Esophagus squamous epithelium (tissue), 4 donors: ENCODE measurements at regions not wholly inside any gene's neighbourhood (a gene's known extent, or its start where the extent isn't known, plus 50 kb on each side); places are given as distances from the start of the nearest gene placed in this dataset.

Experiments
- POLR2A ChIP-seq, 4 donors: fragments of 450-650 bp; IDR thresholded peaks; one replicate each; pipeline ENCODE4 v1.6.1; 2017; ENCODE audit warnings: antibody characterized with exemption in 4 of 4, mild to moderate bottlenecking in 4 of 4, moderate library complexity in 3 of 4
- TF ChIP-seq, protein P1 (sequence below), 6 experiments: fragments of 450-650 bp in 4 of 6; fragments of 200-600 bp in 2 of 6; sonication (generic) in 2 of 6; IDR thresholded peaks; one replicate each; pipeline ENCODE4 v1.5.1; 2016 to 2019; ENCODE audit warnings: antibody characterized with exemption in 6 of 6, mild to moderate bottlenecking in 4 of 6, moderate library complexity in 4 of 6

DNA sequence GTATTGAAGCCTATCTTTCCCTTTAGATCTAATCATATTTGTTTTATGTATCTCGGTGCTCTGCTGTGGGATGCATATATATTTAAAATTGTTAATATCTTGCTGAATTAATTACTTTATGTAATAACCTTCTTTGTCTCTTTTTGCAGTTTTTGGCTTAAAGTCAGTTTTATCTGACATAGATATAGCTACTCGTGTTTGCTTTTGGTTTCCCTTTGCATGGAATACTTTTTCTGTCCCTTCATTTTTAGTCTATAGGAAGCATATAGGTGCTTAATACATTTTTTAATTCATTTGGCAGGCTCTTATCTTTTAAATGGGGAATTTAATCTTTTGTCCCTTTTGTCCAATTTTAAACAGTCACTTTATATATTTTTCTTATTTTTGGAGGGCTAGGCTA, 360.6 kb upstream of the PRR16 start:
- TF ChIP-seq, protein P1, sequence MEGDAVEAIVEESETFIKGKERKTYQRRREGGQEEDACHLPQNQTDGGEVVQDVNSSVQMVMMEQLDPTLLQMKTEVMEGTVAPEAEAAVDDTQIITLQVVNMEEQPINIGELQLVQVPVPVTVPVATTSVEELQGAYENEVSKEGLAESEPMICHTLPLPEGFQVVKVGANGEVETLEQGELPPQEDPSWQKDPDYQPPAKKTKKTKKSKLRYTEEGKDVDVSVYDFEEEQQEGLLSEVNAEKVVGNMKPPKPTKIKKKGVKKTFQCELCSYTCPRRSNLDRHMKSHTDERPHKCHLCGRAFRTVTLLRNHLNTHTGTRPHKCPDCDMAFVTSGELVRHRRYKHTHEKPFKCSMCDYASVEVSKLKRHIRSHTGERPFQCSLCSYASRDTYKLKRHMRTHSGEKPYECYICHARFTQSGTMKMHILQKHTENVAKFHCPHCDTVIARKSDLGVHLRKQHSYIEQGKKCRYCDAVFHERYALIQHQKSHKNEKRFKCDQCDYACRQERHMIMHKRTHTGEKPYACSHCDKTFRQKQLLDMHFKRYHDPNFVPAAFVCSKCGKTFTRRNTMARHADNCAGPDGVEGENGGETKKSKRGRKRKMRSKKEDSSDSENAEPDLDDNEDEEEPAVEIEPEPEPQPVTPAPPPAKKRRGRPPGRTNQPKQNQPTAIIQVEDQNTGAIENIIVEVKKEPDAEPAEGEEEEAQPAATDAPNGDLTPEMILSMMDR (IDR thresholded peaks at IDR 0.05) = no peak
- no peak for TF ChIP-seq POLR2A (IDR thresholded peaks at IDR 0.05)
